Liver (tissue), 3 donors: ENCODE measurements at regions not wholly inside any gene's neighbourhood (a gene's known extent, or its start where the extent isn't known, plus 50 kb on each side); places are given as distances from the start of the nearest gene placed in this dataset.

Experiments
- EGR1 ChIP-seq, 2 donors: IDR thresholded peaks; 2 replicates each; pipeline ENCODE4 v1.6.1; 2016 to 2018; ENCODE audit warnings: antibody characterized with exemption in 2 of 2, low read depth in 2 of 2
- GABPA ChIP-seq, 2 donors: IDR thresholded peaks in 1 of 2; conservative IDR thresholded peaks in 1 of 2; 2 replicates each; pipeline ENCODE4 v1.6.1; 2016; ENCODE audit warnings: antibody characterized with exemption in 2 of 2, mild to moderate bottlenecking in 1 of 2, moderate library complexity in 1 of 2
- HNF4A ChIP-seq, 2 donors: conservative IDR thresholded peaks; 2 replicates each; pipeline ENCODE4 v1.6.1; 2016; ENCODE audit warnings: antibody characterized with exemption in 2 of 2, mild to moderate bottlenecking in 2 of 2
- JUND ChIP-seq, 2 donors: IDR thresholded peaks; 2 replicates each; pipeline ENCODE4 v1.6.1; 2016; ENCODE audit warnings: antibody characterized with exemption in 2 of 2
- RAD21 ChIP-seq, 2 donors: IDR thresholded peaks; 2 replicates each; pipeline ENCODE4 v1.6.1; 2016; ENCODE audit warnings: antibody characterized with exemption in 2 of 2, mild to moderate bottlenecking in 2 of 2
- REST ChIP-seq: IDR thresholded peaks from 2 replicates; pipeline ENCODE4 v1.6.1; 2016; ENCODE audit warnings: antibody characterized with exemption, mild to moderate bottlenecking
- SP1 ChIP-seq: IDR thresholded peaks from 2 replicates; pipeline ENCODE4 v1.6.1; 2018; ENCODE audit warnings: antibody characterized with exemption, mild to moderate bottlenecking
- TAF1 ChIP-seq: conservative IDR thresholded peaks from 2 replicates; pipeline ENCODE4 v1.6.1; 2016; ENCODE audit warnings: antibody characterized with exemption, mild to moderate bottlenecking
- YY1 ChIP-seq: IDR thresholded peaks from 2 replicates; pipeline ENCODE4 v1.6.1; 2016; ENCODE audit warnings: antibody characterized with exemption, mild to moderate bottlenecking
- ZBTB33 ChIP-seq: IDR thresholded peaks from 2 replicates; pipeline ENCODE4 v1.6.1; 2016; ENCODE audit warnings: antibody characterized with exemption
- TF ChIP-seq, protein P1 (sequence below): fragments of 150-350 bp; IDR thresholded peaks from 2 replicates; pipeline ENCODE4 v1.5.1; 2017; ENCODE audit warnings: improper control_type of control experiment, low read depth, low read length; ENCODE audit not compliant: missing input control
- TF ChIP-seq, protein P2 (sequence below): IDR thresholded peaks from 2 replicates; pipeline ENCODE4 v1.6.1; 2016; ENCODE audit warnings: antibody characterized with exemption
- TF ChIP-seq, protein P3 (sequence below): IDR thresholded peaks from 2 replicates; pipeline ENCODE4 v1.6.1; 2016; ENCODE audit warnings: antibody characterized with exemption
- donor health status: healthy.
- donor health status: healthy.

- no peak for TF ChIP-seq JUND (IDR thresholded peaks at IDR 0.05)
- TF ChIP-seq, protein P1, sequence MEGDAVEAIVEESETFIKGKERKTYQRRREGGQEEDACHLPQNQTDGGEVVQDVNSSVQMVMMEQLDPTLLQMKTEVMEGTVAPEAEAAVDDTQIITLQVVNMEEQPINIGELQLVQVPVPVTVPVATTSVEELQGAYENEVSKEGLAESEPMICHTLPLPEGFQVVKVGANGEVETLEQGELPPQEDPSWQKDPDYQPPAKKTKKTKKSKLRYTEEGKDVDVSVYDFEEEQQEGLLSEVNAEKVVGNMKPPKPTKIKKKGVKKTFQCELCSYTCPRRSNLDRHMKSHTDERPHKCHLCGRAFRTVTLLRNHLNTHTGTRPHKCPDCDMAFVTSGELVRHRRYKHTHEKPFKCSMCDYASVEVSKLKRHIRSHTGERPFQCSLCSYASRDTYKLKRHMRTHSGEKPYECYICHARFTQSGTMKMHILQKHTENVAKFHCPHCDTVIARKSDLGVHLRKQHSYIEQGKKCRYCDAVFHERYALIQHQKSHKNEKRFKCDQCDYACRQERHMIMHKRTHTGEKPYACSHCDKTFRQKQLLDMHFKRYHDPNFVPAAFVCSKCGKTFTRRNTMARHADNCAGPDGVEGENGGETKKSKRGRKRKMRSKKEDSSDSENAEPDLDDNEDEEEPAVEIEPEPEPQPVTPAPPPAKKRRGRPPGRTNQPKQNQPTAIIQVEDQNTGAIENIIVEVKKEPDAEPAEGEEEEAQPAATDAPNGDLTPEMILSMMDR: no peak
- TF ChIP-seq, protein P2, sequence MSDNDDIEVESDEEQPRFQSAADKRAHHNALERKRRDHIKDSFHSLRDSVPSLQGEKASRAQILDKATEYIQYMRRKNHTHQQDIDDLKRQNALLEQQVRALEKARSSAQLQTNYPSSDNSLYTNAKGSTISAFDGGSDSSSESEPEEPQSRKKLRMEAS: no peak
- TF ChIP-seq GABPA (IDR thresholded peaks at IDR 0.05 in 1 of 2, conservative IDR thresholded peaks at IDR 0.05 in 1 of 2): no peak
- TF ChIP-seq TAF1: no peak
- no peak for TF ChIP-seq REST
- TF ChIP-seq SP1: no peak
- TF ChIP-seq ZBTB33: no peak
- no peak for TF ChIP-seq EGR1 (IDR thresholded peaks at IDR 0.05; ENCODE audit: low read depth in 2 of 2)
- TF ChIP-seq, protein P3, sequence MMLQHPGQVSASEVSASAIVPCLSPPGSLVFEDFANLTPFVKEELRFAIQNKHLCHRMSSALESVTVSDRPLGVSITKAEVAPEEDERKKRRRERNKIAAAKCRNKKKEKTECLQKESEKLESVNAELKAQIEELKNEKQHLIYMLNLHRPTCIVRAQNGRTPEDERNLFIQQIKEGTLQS: no peak
- no peak for TF ChIP-seq YY1
- no peak for TF ChIP-seq HNF4A (conservative IDR thresholded peaks at IDR 0.05)
- no peak for TF ChIP-seq RAD21 (IDR thresholded peaks at IDR 0.05)
These were observed 96.6 kb upstream of the KDM7A start for GRCh38 chr7:140273417-140273816.
